ENCODE measurements at regions not wholly inside any gene's neighbourhood (a gene's known extent, or its start where the extent isn't known, plus 50 kb on each side); places are given as distances from the start of the nearest gene placed in this dataset.

DNA sequence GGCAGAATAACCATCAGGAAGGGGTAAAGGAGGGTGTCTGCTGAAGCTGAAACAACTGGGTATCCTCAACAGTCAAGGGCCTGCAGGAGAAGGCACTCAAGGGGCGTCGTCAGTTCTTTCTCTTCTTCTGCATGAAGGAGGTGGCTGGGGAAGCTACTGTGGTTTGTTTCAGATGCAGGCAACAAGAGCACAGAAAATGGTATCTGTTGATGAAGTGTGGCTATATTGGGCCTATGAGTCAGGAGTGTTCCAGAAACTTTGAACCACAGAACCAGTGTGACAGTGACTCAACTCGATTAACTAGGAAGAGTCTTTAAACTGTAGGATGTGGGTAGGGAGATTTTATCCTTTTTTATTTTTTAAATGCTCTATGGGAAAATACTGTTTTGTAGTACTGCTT is 686.3 kb downstream of the FGF9 start:
- no peak for DNase-seq

- no peak for DNase-seq
Measured at GRCh38 chr13:22369090-22369489, 698.2 kb downstream of the FGF9 start.

GRCh38 chr13:22369840-22370239 is 699.0 kb downstream of the FGF9 start:
- no peak for DNase-seq

- no peak for DNase-seq
Measured at GRCh38 chr13:22372261-22372660, 701.4 kb downstream of the FGF9 start.

GRCh38 chr13:22375151-22375550 is 704.3 kb downstream of the FGF9 start:
- DNase-seq = no peak

- DNase-seq = no peak
Measured at GRCh38 chr13:22387899-22388298, 717.0 kb downstream of the FGF9 start.

- DNase-seq = no peak
Measured at GRCh38 chr13:22399801-22400420, 729.0 kb downstream of the FGF9 start.

DNA sequence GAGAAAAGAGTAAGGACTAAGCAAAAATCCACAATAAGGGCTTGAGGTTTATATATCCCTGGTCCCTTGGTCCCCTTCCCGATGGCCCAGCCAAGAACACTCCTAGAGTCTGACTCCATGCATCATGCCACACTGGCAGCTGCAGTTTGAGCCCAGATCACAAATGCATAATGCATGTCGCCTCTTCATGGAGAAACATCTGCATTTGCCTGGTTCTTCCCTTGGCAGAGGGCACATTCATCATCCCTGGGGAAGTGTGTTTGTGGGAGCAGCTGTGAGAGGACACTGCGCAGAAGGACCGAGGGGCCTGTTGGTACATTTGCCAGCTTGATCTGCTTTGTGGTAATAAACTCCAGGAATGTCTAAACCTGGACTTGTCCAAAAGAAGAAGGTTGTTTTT is 731.8 kb downstream of the FGF9 start:
- DNase-seq = no peak

GRCh38 chr13:22403144-22403543 is 732.3 kb downstream of the FGF9 start:
- DNase-seq = no peak

- no peak for DNase-seq
Measured at GRCh38 chr13:22405891-22406290, 735.0 kb downstream of the FGF9 start.

DNA sequence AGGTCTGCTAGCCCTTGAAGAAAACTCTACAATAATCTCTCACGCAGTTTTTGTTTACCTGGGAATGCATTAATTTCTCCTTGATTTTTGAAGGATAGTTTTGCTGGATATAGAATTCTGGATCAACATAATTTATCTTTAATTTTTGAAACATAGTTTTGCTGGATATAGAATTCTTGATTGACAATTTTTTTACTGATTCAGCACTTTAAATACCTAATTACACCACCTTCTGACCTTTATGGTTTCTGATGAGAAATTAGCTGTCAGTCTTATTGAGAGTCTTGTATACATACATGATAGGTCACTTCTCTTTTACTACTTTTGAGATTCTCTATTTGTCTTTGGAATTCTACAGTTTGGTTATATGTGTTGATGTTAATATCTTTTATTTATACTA is 741.6 kb downstream of the FGF9 start:
- no peak for DNase-seq

GRCh38 chr13:22422023-22422422 is 751.1 kb downstream of the FGF9 start:
- DNase-seq = no peak

- no peak for DNase-seq
Measured at GRCh38 chr13:22422712-22423111, 751.8 kb downstream of the FGF9 start.

GRCh38 chr13:22423261-22423660 is 752.4 kb downstream of the FGF9 start:
- no peak for DNase-seq

- DNase-seq = no peak
Measured at GRCh38 chr13:22425087-22425486, 754.2 kb downstream of the FGF9 start.

GRCh38 chr13:22427066-22427465 is 753.7 kb upstream of the SGCG start:
- DNase-seq = no peak

DNA sequence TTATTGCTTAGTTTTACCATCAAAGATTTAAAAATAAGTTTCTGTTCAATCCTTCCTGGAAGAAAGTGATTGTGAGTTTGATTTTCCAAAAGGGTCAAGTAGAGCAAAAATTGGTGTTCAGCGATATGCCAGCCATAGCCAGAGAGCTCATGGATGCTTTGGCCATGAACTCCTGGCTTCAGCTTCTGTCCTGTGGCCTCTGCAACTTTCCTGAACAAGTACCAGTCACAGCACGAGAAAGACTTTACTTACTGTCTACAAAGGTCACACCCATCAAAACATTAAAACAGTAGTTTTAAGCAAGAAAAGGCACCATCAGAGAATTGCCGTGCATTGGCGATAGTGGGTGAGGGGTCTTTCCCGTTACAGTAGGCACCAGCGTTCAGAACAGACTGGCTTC is 753.0 kb upstream of the SGCG start:
- DNase-seq = no peak

DNA sequence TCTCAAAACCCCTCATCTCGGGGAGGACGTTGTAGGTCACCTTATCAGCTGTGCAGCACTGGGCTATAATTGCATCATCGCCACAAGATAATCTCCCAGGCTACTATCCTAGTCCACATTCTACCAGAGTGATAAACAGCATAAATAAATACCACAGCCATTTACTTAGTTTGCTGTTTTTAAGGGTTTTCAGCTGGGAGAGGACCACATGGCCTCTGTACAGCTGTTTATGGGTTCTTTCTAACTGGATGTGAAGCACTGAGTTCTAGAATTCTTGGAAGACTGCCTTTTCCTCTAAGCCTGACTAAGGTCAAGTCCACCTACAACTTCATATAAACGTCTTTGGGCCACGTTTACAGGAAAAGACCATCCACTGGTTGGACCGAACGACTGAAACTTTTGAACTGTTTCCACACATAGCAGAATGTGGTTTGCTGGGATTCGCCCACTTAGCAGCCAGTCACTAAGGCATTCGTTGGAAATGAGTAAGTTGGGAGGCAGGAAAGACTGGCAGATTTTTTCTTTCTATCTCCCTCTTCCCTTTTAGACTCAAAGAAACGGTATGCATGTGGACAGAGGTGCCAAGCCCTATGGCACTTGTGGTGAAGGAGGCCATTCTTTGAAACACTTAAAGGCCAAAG is 752.5 kb upstream of the SGCG start:
- no peak for DNase-seq

DNA sequence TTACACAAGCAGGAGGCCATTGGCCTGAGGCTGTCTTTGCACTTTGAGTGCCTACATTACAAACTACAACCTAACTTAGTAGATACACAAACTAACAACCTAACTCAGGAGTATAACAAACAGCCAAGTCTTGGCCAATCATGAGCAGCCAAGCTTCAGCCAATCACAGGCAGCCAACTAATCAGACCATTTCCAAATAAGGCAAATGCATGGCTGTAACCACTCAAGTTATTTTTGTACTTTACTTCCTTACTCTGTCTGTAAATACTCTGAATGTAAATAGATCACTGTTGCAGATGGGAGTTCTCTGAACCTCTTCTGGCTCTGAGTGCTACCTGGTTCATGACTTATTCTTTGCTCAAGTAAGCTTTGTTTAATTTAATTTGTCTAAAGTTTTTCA is 748.1 kb upstream of the SGCG start:
- DNase-seq = no peak

DNA sequence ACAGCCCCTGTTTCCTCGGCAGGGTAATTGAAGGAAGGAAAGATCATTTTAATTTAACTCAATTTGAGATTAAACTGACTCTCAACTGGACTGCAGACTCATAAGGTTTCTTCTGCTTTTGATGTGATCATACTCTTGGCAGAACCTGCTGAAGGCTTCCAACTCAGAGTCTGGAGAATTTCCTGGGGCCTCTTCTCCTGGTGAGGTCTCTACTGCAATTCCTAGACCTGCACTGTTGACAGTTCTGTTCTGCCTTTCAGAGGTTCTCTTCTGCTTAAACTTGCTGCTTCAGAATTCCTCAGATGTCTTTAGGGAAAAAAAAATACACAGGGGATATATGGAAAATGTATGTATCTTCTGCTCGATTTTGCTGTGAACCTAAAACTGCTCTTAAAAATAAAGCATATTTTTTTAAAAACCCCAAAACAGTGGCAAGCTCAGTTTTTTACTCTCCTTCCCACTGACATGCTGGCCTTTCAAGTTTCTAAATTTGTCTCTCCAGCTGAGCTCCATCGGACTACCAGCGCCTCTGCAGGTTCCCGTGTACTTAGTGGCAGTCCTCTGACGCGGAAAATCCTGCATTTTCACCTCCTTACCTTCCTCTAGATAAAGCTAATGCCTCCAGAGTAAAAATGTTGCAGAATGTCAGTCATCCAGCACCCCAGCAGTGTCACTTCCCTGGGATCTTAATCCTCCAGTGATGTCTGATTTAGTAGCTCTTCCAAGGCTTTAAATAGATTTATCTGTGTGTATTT is 733.5 kb upstream of the SGCG start:
- no peak for DNase-seq

- DNase-seq = no peak
Measured at GRCh38 chr13:22449251-22449650, 731.5 kb upstream of the SGCG start.

DNA sequence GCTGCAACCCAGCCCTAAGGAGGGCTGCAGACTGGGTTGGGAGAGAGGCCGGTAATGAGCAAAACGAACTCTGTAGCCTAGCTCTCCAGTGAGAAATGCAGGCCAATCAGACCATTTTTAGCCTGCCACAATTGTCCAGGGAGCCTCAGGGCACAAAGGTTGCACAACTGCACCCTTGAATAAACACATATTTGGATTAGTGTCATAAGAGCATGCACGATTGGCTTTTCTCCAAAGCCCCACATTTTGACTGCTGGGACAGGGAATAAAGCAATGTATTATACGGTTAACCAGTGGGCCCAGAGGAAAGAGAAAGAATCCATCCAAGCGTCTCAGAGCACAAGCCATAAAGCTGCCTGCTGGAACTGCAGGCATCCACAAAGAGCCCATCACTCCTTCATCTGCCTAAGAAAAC is 729.4 kb upstream of the SGCG start:
- DNase-seq = no peak

- DNase-seq = no peak
Measured at GRCh38 chr13:22454586-22454985, 726.2 kb upstream of the SGCG start.

- no peak for DNase-seq
Measured at GRCh38 chr13:22455036-22455435, 725.7 kb upstream of the SGCG start.
